Right atrium auricular region (tissue), 2 donors: ENCODE measurements at regions not wholly inside any gene's neighbourhood (a gene's known extent, or its start where the extent isn't known, plus 50 kb on each side); places are given as distances from the start of the nearest gene placed in this dataset.
"Not testable (repeated sequence)": the region's sequence is repeated elsewhere in the genome, so short reads cannot be mapped to it uniquely, and the experiment has no call there.

Experiments
- DNase-seq: peaks from one replicate; pipeline ENCODE4 v3.0.0-alpha.2; 2019; ENCODE audit warnings: low spot score
- H3K27ac ChIP-seq, 2 donors: fragments of 200-600 bp; sonication (generic); 1 replicate in 1 of 2; 2 replicates in 1 of 2; pipeline ENCODE4 v1.5.1; 2016 to 2019
- H3K27me3 ChIP-seq, 2 donors: fragments of 200-600 bp; sonication (generic); one replicate each; pipeline versions ENCODE4 v1.5.1 to v1.6.0; 2017 to 2019
- H3K36me3 ChIP-seq: fragments of 200-600 bp; sonication (generic); one replicate; pipeline ENCODE4 v1.5.1; 2016
- H3K4me1 ChIP-seq, 2 donors: fragments of 200-600 bp; sonication (generic); one replicate each; pipeline versions ENCODE4 v1.5.1 to v1.6.0; 2017 to 2019
- H3K4me3 ChIP-seq, 2 donors: fragments of 200-600 bp; sonication (generic); 1 replicate in 1 of 2; 2 replicates in 1 of 2; pipeline ENCODE4 v1.5.1; 2017 to 2019; ENCODE audit warnings: mild to moderate bottlenecking in 1 of 2, moderate library complexity in 1 of 2
- H3K9me3 ChIP-seq, 2 donors: fragments of 200-600 bp; sonication (generic); one replicate each; pipeline ENCODE4 v1.5.1; 2019
- TF ChIP-seq, protein P1 (sequence below), 2 donors: fragments of 200-600 bp; sonication (generic); IDR thresholded peaks; one replicate each; pipeline ENCODE4 v1.5.1; 2019; ENCODE audit warnings: antibody characterized with exemption in 2 of 2

DNA sequence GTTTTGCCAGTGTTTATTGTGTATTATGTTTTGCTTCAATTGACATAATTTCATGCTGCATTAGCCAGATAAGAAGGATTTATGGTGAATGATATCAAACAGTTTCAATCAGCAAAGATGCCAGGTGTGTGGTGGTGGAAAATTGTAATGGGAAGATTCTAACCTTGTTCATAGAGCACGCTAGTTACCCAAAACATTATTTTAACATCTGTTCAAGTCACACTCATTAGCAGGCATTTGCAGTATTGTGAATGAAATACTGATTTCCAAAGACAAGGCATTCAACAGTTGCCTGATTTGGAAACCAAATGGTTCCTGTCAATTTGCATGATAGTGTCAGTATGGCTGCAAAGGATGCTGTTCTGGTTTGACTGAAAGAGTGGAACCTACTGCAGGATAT is 129.7 kb downstream of the EPC1 start:
- no peak overlapping the region for H3K27ac ChIP-seq
- no peaks in the 10 kb centered on the region for H3K4me1 ChIP-seq
- TF ChIP-seq, protein P1, sequence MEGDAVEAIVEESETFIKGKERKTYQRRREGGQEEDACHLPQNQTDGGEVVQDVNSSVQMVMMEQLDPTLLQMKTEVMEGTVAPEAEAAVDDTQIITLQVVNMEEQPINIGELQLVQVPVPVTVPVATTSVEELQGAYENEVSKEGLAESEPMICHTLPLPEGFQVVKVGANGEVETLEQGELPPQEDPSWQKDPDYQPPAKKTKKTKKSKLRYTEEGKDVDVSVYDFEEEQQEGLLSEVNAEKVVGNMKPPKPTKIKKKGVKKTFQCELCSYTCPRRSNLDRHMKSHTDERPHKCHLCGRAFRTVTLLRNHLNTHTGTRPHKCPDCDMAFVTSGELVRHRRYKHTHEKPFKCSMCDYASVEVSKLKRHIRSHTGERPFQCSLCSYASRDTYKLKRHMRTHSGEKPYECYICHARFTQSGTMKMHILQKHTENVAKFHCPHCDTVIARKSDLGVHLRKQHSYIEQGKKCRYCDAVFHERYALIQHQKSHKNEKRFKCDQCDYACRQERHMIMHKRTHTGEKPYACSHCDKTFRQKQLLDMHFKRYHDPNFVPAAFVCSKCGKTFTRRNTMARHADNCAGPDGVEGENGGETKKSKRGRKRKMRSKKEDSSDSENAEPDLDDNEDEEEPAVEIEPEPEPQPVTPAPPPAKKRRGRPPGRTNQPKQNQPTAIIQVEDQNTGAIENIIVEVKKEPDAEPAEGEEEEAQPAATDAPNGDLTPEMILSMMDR (IDR thresholded peaks at IDR 0.05) = no peak
- peaks cover 0 to 19% of the 10 kb centered on the region in 2 donors for H3K9me3 ChIP-seq
- no peak for DNase-seq
- H3K36me3 ChIP-seq = no peaks in the 10 kb centered on the region
- H3K27me3 ChIP-seq = no peaks in the 10 kb centered on the region
- no peak overlapping the region for H3K4me3 ChIP-seq

DNA sequence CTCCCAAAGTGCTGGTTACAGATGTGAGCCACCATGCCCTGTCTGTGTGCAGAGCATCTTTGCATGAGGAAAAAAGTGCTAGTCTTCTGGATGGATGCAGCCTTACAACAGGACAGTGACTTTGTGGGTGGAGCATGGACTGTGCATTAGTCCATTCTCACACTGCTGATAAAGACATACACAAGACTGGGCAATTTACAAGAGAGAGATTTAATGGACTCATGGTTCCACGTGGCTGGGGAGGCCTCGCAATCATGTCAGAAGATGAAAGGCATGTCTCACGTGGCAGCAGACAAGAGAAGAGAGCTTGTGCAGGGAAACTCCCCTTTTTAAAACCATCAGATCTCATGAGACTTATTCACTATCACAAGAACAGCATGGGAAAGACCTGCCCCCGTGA is 133.1 kb downstream of the EPC1 start:
- not testable (repeated sequence) for H3K4me1 ChIP-seq, H3K4me3 ChIP-seq, H3K9me3 ChIP-seq, H3K36me3 ChIP-seq, DNase-seq, H3K27me3 ChIP-seq, H3K27ac ChIP-seq

DNA sequence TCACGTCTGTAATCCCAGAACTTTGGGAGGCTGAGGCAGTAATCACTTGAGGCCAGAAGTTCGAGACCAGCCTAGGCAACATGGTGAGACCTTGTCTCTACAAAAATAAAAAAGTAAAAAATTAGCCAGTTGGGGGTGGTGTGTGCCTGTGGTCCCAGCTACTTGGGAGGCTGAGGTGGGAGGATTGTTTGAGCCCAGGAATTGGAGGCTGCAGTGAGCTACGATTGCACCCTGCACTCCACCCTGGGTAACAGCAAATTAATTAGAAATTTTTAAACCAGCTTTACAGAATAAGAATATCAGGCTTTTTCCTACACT is 136.0 kb downstream of the EPC1 start:
- no peak for DNase-seq
- no peaks in the 10 kb centered on the region for H3K36me3 ChIP-seq
- TF ChIP-seq, protein P1 (IDR thresholded peaks at IDR 0.05) = no peak
- H3K27me3 ChIP-seq = no peaks in the 10 kb centered on the region
- no peaks in the 10 kb centered on the region for H3K4me1 ChIP-seq
- H3K4me3 ChIP-seq = no peak overlapping the region
- no peak overlapping the region for H3K27ac ChIP-seq
- no peaks in the 10 kb centered on the region for H3K9me3 ChIP-seq

DNA sequence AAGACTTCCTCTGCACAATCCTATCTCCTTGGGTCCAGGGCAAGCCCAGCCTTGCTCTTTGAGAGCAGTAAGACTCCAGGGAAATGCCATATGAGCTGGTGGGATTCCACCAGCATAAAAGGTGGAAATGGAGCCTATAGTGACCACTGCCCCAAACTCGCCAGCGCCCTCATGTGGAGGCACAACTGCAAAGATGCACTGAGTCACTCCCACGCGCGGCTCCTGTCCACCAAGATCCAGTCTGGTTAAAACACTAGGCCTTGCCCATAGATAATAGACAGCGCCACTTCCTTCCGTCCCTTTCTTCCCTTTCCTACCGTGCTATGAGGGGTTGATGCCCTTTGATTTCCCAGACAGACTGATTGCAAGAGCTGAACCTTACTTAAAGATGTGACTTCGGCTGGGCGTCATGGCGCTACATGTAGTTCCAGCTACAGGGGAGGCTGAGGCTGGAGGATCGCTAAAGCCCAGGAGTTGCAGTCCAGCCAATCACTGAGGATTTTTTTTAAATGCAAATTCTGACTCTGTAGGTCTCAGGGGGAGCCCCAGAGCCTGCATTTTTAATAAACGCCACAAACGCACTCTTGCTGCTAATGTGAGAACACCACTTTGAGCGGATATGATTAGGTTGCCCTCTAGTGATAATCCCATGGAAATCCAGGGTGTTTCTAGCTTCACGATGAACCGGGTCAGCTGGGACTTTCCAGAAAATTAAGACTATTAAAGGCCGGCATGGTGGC is 136.5 kb downstream of the EPC1 start:
- Histone ChIP-seq H3K4me1 (no peaks in the 10 kb centered on the region), H3K4me3 (no peak overlapping the region), H3K27ac (no peak overlapping the region), H3K9me3 (no peaks in the 10 kb centered on the region), H3K36me3 (no peaks in the 10 kb centered on the region), H3K27me3 (no peaks in the 10 kb centered on the region)
- TF ChIP-seq, protein P1 (IDR thresholded peaks at IDR 0.05) = peak in 1 of 2 donors; percentile 68
- no peak for DNase-seq

DNA sequence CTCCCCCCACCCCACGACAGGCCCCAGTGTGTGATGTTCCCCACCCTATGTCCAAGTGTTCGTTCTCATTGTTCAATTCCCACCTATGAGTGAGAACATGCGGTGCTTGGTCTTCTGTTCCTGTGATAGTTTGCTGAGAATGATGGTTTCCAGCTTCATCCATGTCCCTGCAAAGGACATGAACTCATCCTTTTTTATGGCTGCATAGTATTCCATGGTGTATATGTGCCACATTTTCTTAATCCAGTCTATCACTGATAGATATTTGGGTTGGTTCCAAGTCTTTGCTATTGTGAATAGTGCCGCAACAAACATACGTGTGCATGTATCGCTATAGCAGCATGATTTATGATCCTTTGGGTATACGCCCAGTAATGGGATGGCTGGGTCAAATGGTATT is 139.0 kb downstream of the EPC1 start:
- H3K4me1 ChIP-seq, DNase-seq, H3K27ac ChIP-seq, H3K27me3 ChIP-seq, H3K4me3 ChIP-seq, H3K36me3 ChIP-seq, H3K9me3 ChIP-seq: not testable (repeated sequence)

DNA sequence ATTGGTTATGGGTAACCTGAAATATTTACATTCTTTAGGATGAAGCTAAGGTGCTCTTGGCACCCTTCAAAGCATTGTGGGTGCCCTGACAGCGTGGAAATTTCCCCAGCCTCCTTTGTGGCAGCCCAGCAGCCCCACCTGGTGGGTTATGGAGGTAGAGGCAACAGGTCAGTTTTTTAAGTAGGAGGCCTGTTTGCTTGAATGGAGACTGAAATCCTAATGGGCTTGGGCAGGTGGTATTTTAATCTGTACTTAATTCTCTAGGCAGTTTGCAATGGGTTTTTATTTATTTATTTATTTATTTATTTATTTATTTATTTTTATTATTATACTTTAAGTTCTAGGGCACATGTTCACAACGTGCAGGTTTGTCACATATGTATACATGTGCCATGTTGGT is 139.4 kb downstream of the EPC1 start:
- TF ChIP-seq, protein P1 (IDR thresholded peaks at IDR 0.05) = peak; percentile 20 to 68

DNA sequence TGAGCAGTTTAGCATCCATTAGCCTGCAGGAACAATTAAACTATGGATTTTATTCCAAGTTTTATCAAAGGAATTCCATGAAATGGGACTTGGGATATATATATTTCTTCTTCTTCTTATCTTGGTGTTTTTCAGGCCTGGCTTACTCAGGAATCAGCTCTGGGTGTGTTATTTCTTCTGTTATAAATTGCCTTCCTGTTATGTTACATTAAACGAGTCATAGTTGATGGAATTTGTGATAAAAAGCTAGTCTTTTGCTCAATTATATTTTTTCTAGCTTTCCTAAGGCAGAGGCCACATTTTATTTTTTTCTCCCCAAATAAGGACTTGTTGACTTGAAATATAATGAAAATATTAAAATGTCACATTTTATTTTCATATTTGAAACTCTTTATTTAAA is 141.3 kb downstream of the EPC1 start:
- no peaks in the 10 kb centered on the region for H3K36me3 ChIP-seq
- TF ChIP-seq, protein P1 (IDR thresholded peaks at IDR 0.05) = no peak
- no peak overlapping the region for H3K4me3 ChIP-seq
- H3K27ac ChIP-seq = no peak overlapping the region
- no peaks in the 10 kb centered on the region for H3K9me3 ChIP-seq
- DNase-seq = no peak
- no peaks in the 10 kb centered on the region for H3K4me1 ChIP-seq
- no peaks in the 10 kb centered on the region for H3K27me3 ChIP-seq

More for the DNA sequence above, 139.4 kb downstream of the EPC1 start:
- Histone ChIP-seq H3K27me3 (no peaks in the 10 kb centered on the region), H3K36me3 (no peaks in the 10 kb centered on the region), H3K9me3 (no peaks in the 10 kb centered on the region), H3K4me1 (no peaks in the 10 kb centered on the region), H3K4me3 (no peak overlapping the region), H3K27ac (no peak overlapping the region)
- no peak for DNase-seq
